Fibroblast of lung (primary cell): ENCODE measurements at regions not wholly inside any gene's neighbourhood (a gene's known extent, or its start where the extent isn't known, plus 50 kb on each side); places are given as distances from the start of the nearest gene placed in this dataset.

Experiments
- DNase-seq, 2 donors: peaks; one replicate each; pipeline versions ENCODE4 v3.0.0 to v3.0.0-alpha.2; 2010; ENCODE audit warnings: low read depth in 2 of 2
- H2AFZ ChIP-seq: 2 replicates; pipeline ENCODE4 v1.5.1; 2012; ENCODE audit warnings: low read length, control low read depth, inconsistent platforms
- H3K27ac ChIP-seq: 2 replicates; pipeline ENCODE4 v1.5.1; 2011; ENCODE audit warnings: low read length, control low read depth; ENCODE audit not compliant: insufficient read depth
- H3K27me3 ChIP-seq: 2 replicates; pipeline ENCODE4 v1.5.1; 2011; ENCODE audit warnings: mild to moderate bottlenecking, low read length; ENCODE audit not compliant: control insufficient read depth, insufficient read depth
- H3K36me3 ChIP-seq: 2 replicates; pipeline ENCODE4 v1.5.1; 2011; ENCODE audit warnings: low read length; ENCODE audit not compliant: control insufficient read depth, insufficient read depth
- H3K4me1 ChIP-seq: 2 replicates; pipeline ENCODE4 v1.5.1; 2011; ENCODE audit warnings: low read length; ENCODE audit not compliant: control insufficient read depth, insufficient read depth; ENCODE audit errors: extremely low read depth
- H3K4me2 ChIP-seq: 2 replicates; pipeline ENCODE4 v1.5.1; 2011; ENCODE audit warnings: low read length, control low read depth; ENCODE audit not compliant: insufficient read depth; ENCODE audit errors: extremely low read depth
- H3K4me3 ChIP-seq, 4 experiments: fragments of 200-600 bp in 1 of 4; sonication (generic) in 1 of 4; replicated peaks in 1 of 4; 2 replicates each; pipeline ENCODE4 v1.5.1; 2011 to 2016; ENCODE audit warnings: low read length in 4 of 4, low read depth in 3 of 4, mild to moderate bottlenecking in 3 of 4, control low read depth in 2 of 4, inconsistent platforms in 1 of 4, mixed read lengths in 1 of 4; ENCODE audit not compliant: insufficient read depth in 1 of 4; ENCODE audit errors: control extremely low read depth in 1 of 4
- H3K79me2 ChIP-seq: 2 replicates; pipeline ENCODE4 v1.5.1; 2012; ENCODE audit warnings: mild to moderate bottlenecking, low read length, inconsistent platforms; ENCODE audit not compliant: control insufficient read depth, insufficient read depth
- H3K9ac ChIP-seq: 2 replicates; pipeline ENCODE4 v1.5.1; 2011; ENCODE audit warnings: mild to moderate bottlenecking, low read length, control low read depth; ENCODE audit not compliant: insufficient read depth
- H3K9me3 ChIP-seq: 2 replicates; pipeline ENCODE4 v1.5.1; 2012; ENCODE audit warnings: low read depth, low read length; ENCODE audit not compliant: control insufficient read depth, insufficient read depth
- H4K20me1 ChIP-seq: 2 replicates; pipeline ENCODE4 v1.5.1; 2011; ENCODE audit warnings: low read length; ENCODE audit not compliant: control insufficient read depth, insufficient read depth; ENCODE audit errors: extremely low read depth
- EZH2 ChIP-seq: IDR thresholded peaks from 2 replicates; pipeline ENCODE4 v1.5.1; 2012; ENCODE audit warnings: low read length, control low read depth, mild to moderate bottlenecking; ENCODE audit errors: missing control alignments
- TF ChIP-seq, protein P1 (sequence below), 2 donors: IDR thresholded peaks in 1 of 2; conservative IDR thresholded peaks in 1 of 2; 1 replicate in 1 of 2; 2 replicates in 1 of 2; pipeline ENCODE4 v1.5.1; 2011 to 2012; ENCODE audit warnings: low read length in 2 of 2, control low read depth in 1 of 2, inconsistent platforms in 1 of 2, low read depth in 1 of 2, mild to moderate bottlenecking in 1 of 2

- Histone ChIP-seq H3K27ac (no peak overlapping the region), H3K79me2 (no peaks in the 10 kb centered on the region), H3K4me3 (no peak overlapping the region), H3K9ac (no peak overlapping the region), H3K9me3 (no peaks in the 10 kb centered on the region), H4K20me1 (no peaks in the 10 kb centered on the region), H3K4me1 (no peaks in the 10 kb centered on the region), H2AFZ (no peak overlapping the region), H3K4me2 (no peak overlapping the region), H3K36me3 (no peaks in the 10 kb centered on the region), H3K27me3 (no peaks in the 10 kb centered on the region)
- no peak for DNase-seq
- TF ChIP-seq EZH2, result no peak
- TF ChIP-seq, protein P1, sequence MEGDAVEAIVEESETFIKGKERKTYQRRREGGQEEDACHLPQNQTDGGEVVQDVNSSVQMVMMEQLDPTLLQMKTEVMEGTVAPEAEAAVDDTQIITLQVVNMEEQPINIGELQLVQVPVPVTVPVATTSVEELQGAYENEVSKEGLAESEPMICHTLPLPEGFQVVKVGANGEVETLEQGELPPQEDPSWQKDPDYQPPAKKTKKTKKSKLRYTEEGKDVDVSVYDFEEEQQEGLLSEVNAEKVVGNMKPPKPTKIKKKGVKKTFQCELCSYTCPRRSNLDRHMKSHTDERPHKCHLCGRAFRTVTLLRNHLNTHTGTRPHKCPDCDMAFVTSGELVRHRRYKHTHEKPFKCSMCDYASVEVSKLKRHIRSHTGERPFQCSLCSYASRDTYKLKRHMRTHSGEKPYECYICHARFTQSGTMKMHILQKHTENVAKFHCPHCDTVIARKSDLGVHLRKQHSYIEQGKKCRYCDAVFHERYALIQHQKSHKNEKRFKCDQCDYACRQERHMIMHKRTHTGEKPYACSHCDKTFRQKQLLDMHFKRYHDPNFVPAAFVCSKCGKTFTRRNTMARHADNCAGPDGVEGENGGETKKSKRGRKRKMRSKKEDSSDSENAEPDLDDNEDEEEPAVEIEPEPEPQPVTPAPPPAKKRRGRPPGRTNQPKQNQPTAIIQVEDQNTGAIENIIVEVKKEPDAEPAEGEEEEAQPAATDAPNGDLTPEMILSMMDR (conservative IDR thresholded peaks at IDR 0.05 in 1 of 2, IDR thresholded peaks at IDR 0.05 in 1 of 2; ENCODE audit: low read depth in 1 of 2, low read length in 2 of 2), result no peak
Measured at GRCh38 chr10:125557801-125558505, 125.0 kb downstream of the TEX36 start.

- DNase-seq, result no peak
- Histone ChIP-seq H3K4me3 (no peak overlapping the region), H3K27ac (no peak overlapping the region), H2AFZ (no peak overlapping the region), H3K9me3 (no peaks in the 10 kb centered on the region), H3K9ac (no peak overlapping the region), H3K4me1 (no peaks in the 10 kb centered on the region), H3K27me3 (no peaks in the 10 kb centered on the region), H3K79me2 (no peaks in the 10 kb centered on the region), H4K20me1 (no peaks in the 10 kb centered on the region), H3K4me2 (no peak overlapping the region), H3K36me3 (no peaks in the 10 kb centered on the region)
- TF ChIP-seq, protein P1 (conservative IDR thresholded peaks at IDR 0.05 in 1 of 2, IDR thresholded peaks at IDR 0.05 in 1 of 2; ENCODE audit: low read depth in 1 of 2, low read length in 2 of 2), result no peak
- TF ChIP-seq EZH2, result no peak
Measured at GRCh38 chr10:125557311-125557710, 125.7 kb downstream of the TEX36 start.

- DNase-seq, result no peak
- H2AFZ ChIP-seq, result no peak overlapping the region
- no peak for TF ChIP-seq EZH2
- TF ChIP-seq, protein P1 (conservative IDR thresholded peaks at IDR 0.05 in 1 of 2, IDR thresholded peaks at IDR 0.05 in 1 of 2; ENCODE audit: low read depth in 1 of 2, low read length in 2 of 2), result no peak
- no peak overlapping the region for H3K9ac ChIP-seq
- no peak overlapping the region for H3K4me2 ChIP-seq
- no peaks in the 10 kb centered on the region for H3K4me1 ChIP-seq
- H3K36me3 ChIP-seq, result no peaks in the 10 kb centered on the region
- no peak overlapping the region for H3K4me3 ChIP-seq
- no peak overlapping the region for H3K27ac ChIP-seq
- no peaks in the 10 kb centered on the region for H3K9me3 ChIP-seq
- H4K20me1 ChIP-seq, result no peaks in the 10 kb centered on the region
- H3K27me3 ChIP-seq, result no peaks in the 10 kb centered on the region
- no peaks in the 10 kb centered on the region for H3K79me2 ChIP-seq
Measured at GRCh38 chr10:125556882-125557281, 126.1 kb downstream of the TEX36 start.
